ENCODE measurements at regions not wholly inside any gene's neighbourhood (a gene's known extent, or its start where the extent isn't known, plus 50 kb on each side); places are given as distances from the start of the nearest gene placed in this dataset.

- no peak for FAIRE-seq
- H3K9me3 ChIP-seq (replicated peaks; ENCODE audit: control insufficient read depth, insufficient read depth, low read depth, low read length) = no peaks in the 10 kb centered on the region
Measured at GRCh38 chr5:169357291-169357690, 56.4 kb upstream of the SLIT3 start.

More at GRCh38 chr5:169357291-169357690, 56.4 kb upstream of the SLIT3 start:
- no peak for TF ChIP-seq TARDBP (IDR thresholded peaks at IDR 0.05)
- TF ChIP-seq CHD4 (IDR thresholded peaks at IDR 0.05; ENCODE audit: insufficient read depth, insufficient replicate concordance, low read depth, low read length, poor library complexity, severe bottlenecking) = no peak
- no peak for TF ChIP-seq XRCC4 (IDR thresholded peaks at IDR 0.05; ENCODE audit: extremely low read depth, insufficient read depth, insufficient read length)
- no peak for TF ChIP-seq ZKSCAN1 (IDR thresholded peaks at IDR 0.05; ENCODE audit: low read depth, low read length)
- TF ChIP-seq ZNF41 (CRISPR knock-in tag; conservative IDR thresholded peaks at IDR 0.05) = no peak
- no peak for TF ChIP-seq CREB3L1 (IDR thresholded peaks at IDR 0.05; ENCODE audit: borderline replicate concordance, low read depth)
- TF ChIP-seq ZBED1 (IDR thresholded peaks at IDR 0.05) = no peak
- TF ChIP-seq ILK (tag; IDR thresholded peaks at IDR 0.05; ENCODE audit: borderline replicate concordance, low read depth) = no peak
- H3K4me2 ChIP-seq (ENCODE audit: insufficient read depth, low read length) = no peak overlapping the region
- no TSS peak for BruUV-seq (replicated peaks)
- H3K27me3 ChIP-seq (ENCODE audit: control insufficient read depth in 2 of 2, insufficient read depth in 2 of 2, low read length in 2 of 2) = no peaks in the 10 kb centered on the region
- in situ Hi-C loops (cut with MboI) = no loop called here
- no peaks in the 10 kb centered on the region for H4K20me1 ChIP-seq (replicated peaks; ENCODE audit: control insufficient read depth, insufficient read depth, low read length)
- H3K9me1 ChIP-seq (ENCODE audit: control insufficient read depth, insufficient read depth, low read length) = no peaks in the 10 kb centered on the region
- H3K4me1 ChIP-seq (replicated peaks in 1 of 2; ENCODE audit: control insufficient read depth in 2 of 2, insufficient read depth in 2 of 2, low read length in 2 of 2) = no peaks in the 10 kb centered on the region
- H3K79me2 ChIP-seq (ENCODE audit: control insufficient read depth, insufficient read depth, low read length) = no peaks in the 10 kb centered on the region
- H3K36me3 ChIP-seq (ENCODE audit: control insufficient read depth, insufficient read depth, low read length) = no peaks in the 10 kb centered on the region
- 0% methylated on average over 1 of the region's 1 CpG for WGBS (ENCODE audit: insufficient coverage, low coverage, missing lambda C conversion rate)
- H2AFZ ChIP-seq (ENCODE audit: low read depth, low read length) = no peak overlapping the region
- ChIA-PET CTCF (ENCODE audit: low intra/inter-chr PET ratio) (no interaction called here), POLR2A (no interaction called here)
- no peak overlapping the region for H3K4me3 ChIP-seq
- ATAC-seq (no peak), DNase-seq (ENCODE audit: extremely low read depth in 1 of 4, low spot score in 3 of 4) (no peak)
- no peak overlapping the region for H3K9ac ChIP-seq (ENCODE audit: insufficient read depth in 1 of 2, low read depth in 2 of 2, low read length in 2 of 2)
- H3K27ac ChIP-seq (ENCODE audit: extremely low read depth, low read depth, low read length) = no peak overlapping the region
- intact Hi-C loops (cut with micrococcal nuclease) = no loop called here

Measured in K562 (cell line).